ENCODE measurements at regions not wholly inside any gene's neighbourhood (a gene's known extent, or its start where the extent isn't known, plus 50 kb on each side); places are given as distances from the start of the nearest gene placed in this dataset.

DNA sequence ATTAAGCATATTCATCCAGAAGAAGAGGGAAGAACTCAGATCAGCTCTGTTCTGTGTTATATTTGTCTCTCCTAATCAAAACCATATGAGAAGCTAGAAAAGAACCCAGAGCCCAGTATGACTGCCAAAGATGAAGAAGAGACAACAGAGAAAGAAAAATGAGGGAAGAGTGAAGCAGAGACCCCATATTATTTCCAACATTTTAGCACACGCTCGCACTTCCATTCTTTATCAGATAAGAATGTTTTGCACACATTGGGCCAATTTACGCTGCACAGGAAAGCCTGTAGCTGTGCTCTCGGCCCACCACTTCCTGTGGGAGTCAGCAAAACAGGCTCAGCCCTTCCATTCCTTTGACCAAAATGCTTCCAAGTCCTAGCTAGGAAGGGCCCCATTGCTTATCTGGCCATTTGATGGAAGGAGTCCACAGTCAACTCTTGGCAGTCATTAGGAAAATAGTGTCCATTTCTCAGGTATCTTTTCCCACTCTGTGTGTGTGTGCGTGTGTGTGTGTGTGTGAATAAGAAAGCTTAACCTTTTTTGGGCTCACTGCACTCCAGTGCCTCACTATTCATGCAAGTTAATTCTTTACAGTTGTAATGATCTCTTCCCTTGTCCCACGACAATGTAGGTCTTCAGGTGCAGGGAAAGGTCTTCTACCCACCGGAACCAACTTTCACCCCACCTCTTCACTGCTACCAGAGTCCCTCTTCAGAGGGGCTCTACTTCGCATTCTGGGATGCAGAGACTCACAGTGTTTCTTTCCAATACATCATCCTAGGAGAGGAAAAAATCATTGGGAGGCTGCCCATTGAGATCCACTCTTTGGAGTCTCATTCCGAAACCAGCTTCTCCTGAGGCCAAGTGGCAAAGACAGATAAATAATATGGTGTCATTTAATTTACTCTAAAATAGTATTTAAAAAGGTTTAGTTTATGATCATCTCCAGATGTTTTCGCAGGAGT, 237.5 kb downstream of the COG6 start:
- Histone ChIP-seq H3K4me3 (no peak overlapping the region), H3K4me1 (replicated peaks) (no peaks in the 10 kb centered on the region), H3K27ac (no peak overlapping the region), H3K36me3 (no peaks in the 10 kb centered on the region), H3K9me3 (no peaks in the 10 kb centered on the region), H3K27me3 (replicated peaks; ENCODE audit: insufficient read depth) (no peaks in the 10 kb centered on the region)
- no peak for TF ChIP-seq CTCF (IDR thresholded peaks at IDR 0.05)
- TF ChIP-seq POLR2AphosphoS5 (IDR thresholded peaks at IDR 0.05): no peak
- TF ChIP-seq POLR2A (IDR thresholded peaks at IDR 0.05): no peak
- intact Hi-C loops (cut with DNase I): no loop called here
- no peak for DNase-seq (ENCODE audit: low spot score)
- WGBS: 63% methylated on average over 10 of the region's 10 CpGs

DNA sequence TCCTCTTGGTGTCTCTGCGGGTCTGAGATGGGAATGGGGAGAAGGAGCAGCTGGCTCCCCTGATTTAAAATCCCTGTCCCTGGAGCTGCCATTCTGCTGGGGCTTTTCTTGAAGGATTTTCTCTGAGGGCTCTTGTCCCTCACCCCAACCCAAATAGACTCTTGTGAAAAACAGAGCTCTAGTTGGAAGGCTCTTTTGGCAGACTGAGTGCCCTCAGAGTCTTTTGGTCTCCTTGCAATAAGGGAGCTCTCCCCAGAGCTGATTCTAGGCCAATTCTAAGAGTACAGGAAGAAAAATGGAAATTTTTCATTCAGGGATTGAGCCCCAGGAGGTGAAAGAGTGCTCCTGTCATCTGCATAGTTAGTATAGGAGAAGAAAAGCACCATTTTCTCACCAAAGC, 238.3 kb downstream of the COG6 start:
- 88% methylated on average over 1 of the region's 1 CpG for WGBS
- no peaks in the 10 kb centered on the region for H3K4me1 ChIP-seq (replicated peaks)
- TF ChIP-seq CTCF (IDR thresholded peaks at IDR 0.05) (no peak), POLR2A (IDR thresholded peaks at IDR 0.05) (no peak), POLR2AphosphoS5 (IDR thresholded peaks at IDR 0.05) (no peak)
- DNase-seq (ENCODE audit: low spot score): no peak
- H3K9me3 ChIP-seq: no peaks in the 10 kb centered on the region
- no peak overlapping the region for H3K27ac ChIP-seq
- intact Hi-C loops (cut with DNase I): no loop called here
- H3K27me3 ChIP-seq (replicated peaks; ENCODE audit: insufficient read depth): no peaks in the 10 kb centered on the region
- no peak overlapping the region for H3K4me3 ChIP-seq
- no peaks in the 10 kb centered on the region for H3K36me3 ChIP-seq

DNA sequence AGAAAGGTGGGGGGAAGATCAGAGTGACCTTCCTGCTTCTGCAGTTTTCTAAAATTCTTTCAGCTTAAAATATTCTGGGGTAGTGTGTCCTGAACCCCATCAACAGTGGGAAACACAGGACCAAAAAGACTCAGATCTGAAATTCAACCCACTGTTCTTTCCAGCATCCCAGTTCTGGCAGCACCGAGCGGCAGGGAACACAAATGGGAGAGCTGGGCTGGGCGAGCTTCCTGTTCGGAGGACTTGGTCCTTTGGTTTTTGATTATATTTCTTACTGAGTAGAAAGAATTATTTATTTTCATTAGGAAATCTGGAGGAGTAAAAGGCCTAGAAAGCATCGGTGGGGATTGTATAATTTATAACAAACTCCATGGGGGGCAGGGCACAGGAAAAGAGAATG, 239.1 kb downstream of the COG6 start:
- H3K9me3 ChIP-seq: no peaks in the 10 kb centered on the region
- H3K36me3 ChIP-seq: no peaks in the 10 kb centered on the region
- no peaks in the 10 kb centered on the region for H3K4me1 ChIP-seq (replicated peaks)
- H3K27me3 ChIP-seq (replicated peaks; ENCODE audit: insufficient read depth): no peaks in the 10 kb centered on the region
- no peak overlapping the region for H3K4me3 ChIP-seq
- intact Hi-C loops (cut with DNase I): no loop called here
- no peak for TF ChIP-seq CTCF (IDR thresholded peaks at IDR 0.05)
- TF ChIP-seq POLR2AphosphoS5 (IDR thresholded peaks at IDR 0.05): no peak
- no peak for TF ChIP-seq POLR2A (IDR thresholded peaks at IDR 0.05)
- WGBS: 78% methylated on average over 5 of the region's 5 CpGs
- DNase-seq (ENCODE audit: low spot score): no peak
- no peak overlapping the region for H3K27ac ChIP-seq

DNA sequence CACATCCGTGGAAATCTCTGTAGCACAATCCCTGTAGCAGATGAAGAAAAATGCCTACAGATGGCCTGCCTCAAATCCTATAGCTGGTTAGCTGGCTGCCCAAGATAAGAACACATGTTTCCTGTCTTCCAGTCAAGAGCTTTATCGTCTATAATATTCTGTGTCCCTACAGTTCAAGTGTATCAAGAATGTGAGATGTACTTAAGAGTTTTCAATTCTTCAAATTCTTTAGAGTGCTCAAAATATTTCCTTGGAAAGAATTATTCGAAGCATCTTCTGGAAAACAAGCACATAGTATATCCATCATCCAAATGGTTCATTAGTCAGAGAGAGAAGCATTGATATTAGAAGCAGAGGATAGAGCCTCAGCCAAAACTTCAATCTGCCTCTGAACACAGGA, 239.8 kb downstream of the COG6 start:
- no peaks in the 10 kb centered on the region for H3K9me3 ChIP-seq
- no peaks in the 10 kb centered on the region for H3K4me1 ChIP-seq (replicated peaks)
- DNase-seq (ENCODE audit: low spot score): no peak
- H3K27ac ChIP-seq: no peak overlapping the region
- TF ChIP-seq POLR2A (IDR thresholded peaks at IDR 0.05) (no peak), POLR2AphosphoS5 (IDR thresholded peaks at IDR 0.05) (no peak), CTCF (IDR thresholded peaks at IDR 0.05) (no peak)
- WGBS: 66% methylated on average over 3 of the region's 3 CpGs
- H3K36me3 ChIP-seq: no peaks in the 10 kb centered on the region
- H3K4me3 ChIP-seq: no peak overlapping the region
- H3K27me3 ChIP-seq (replicated peaks; ENCODE audit: insufficient read depth): no peaks in the 10 kb centered on the region
- intact Hi-C loops (cut with DNase I): no loop called here

GRCh38 chr13:39897636-39898035, 242.2 kb downstream of the COG6 start:
- no peaks in the 10 kb centered on the region for H3K36me3 ChIP-seq
- no peaks in the 10 kb centered on the region for H3K4me1 ChIP-seq (replicated peaks)
- intact Hi-C loops (cut with DNase I): no loop called here
- no peaks in the 10 kb centered on the region for H3K9me3 ChIP-seq
- H3K27ac ChIP-seq: no peak overlapping the region
- no peak overlapping the region for H3K4me3 ChIP-seq
- TF ChIP-seq CTCF (IDR thresholded peaks at IDR 0.05): no peak
- TF ChIP-seq POLR2AphosphoS5 (IDR thresholded peaks at IDR 0.05): no peak
- no peak for TF ChIP-seq POLR2A (IDR thresholded peaks at IDR 0.05)
- 77% methylated on average over 5 of the region's 5 CpGs for WGBS
- H3K27me3 ChIP-seq (replicated peaks; ENCODE audit: insufficient read depth): no peaks in the 10 kb centered on the region
- no peak for DNase-seq (ENCODE audit: low spot score)
